Adrenal gland (tissue), 9 donors: ENCODE measurements at regions not wholly inside any gene's neighbourhood (a gene's known extent, or its start where the extent isn't known, plus 50 kb on each side); places are given as distances from the start of the nearest gene placed in this dataset.

ENCODE experiments used
- DNase-seq, 7 donors: peaks; one replicate each; pipeline ENCODE4 v3.0.0-alpha.2; 2019 to 2020
- H3K27ac ChIP-seq, 5 donors: fragments of 200-600 bp; sonication (generic) in 4 of 5; 1 replicate in 3 of 5; 2 replicates in 2 of 5; pipeline versions ENCODE4 v1.5.1 to v1.8.0; 2016 to 2020; ENCODE audit warnings: mild to moderate bottlenecking in 1 of 5
- H3K27me3 ChIP-seq: fragments of 200-600 bp; 2 replicates; pipeline ENCODE4 v1.8.0; 2021
- H3K36me3 ChIP-seq, 2 donors: fragments of 200-600 bp; replicated peaks in 1 of 2; 1 replicate in 1 of 2; 2 replicates in 1 of 2; pipeline versions ENCODE4 v1.5.1 to v1.8.0; 2018 to 2022
- H3K4me1 ChIP-seq, 2 donors: fragments of 200-600 bp; replicated peaks in 1 of 2; 1 replicate in 1 of 2; 2 replicates in 1 of 2; pipeline versions ENCODE4 v1.5.1 to v1.8.0; 2018 to 2021
- H3K4me3 ChIP-seq, 4 donors: fragments of 200-600 bp; sonication (generic) in 3 of 4; one replicate each; pipeline ENCODE4 v1.5.1; 2016 to 2018
- H3K9me3 ChIP-seq, 3 donors: fragments of 200-600 bp; sonication (generic) in 1 of 3; replicated peaks in 1 of 3; 1 replicate in 2 of 3; 2 replicates in 1 of 3; pipeline versions ENCODE4 v1.5.1 to v1.8.0; 2016 to 2021
- CTCF ChIP-seq, 6 experiments: fragments of 450-650 bp in 4 of 6; fragments of 200-600 bp in 2 of 6; sonication (generic) in 1 of 6; IDR thresholded peaks; 1 replicate in 5 of 6; 2 replicates in 1 of 6; pipeline versions ENCODE4 v1.5.1 to v1.8.0; 2016 to 2021; ENCODE audit warnings: antibody characterized with exemption in 6 of 6, mild to moderate bottlenecking in 2 of 6, moderate library complexity in 1 of 6
- POLR2A ChIP-seq, 2 donors: fragments of 450-650 bp; IDR thresholded peaks; one replicate each; pipeline ENCODE4 v1.6.1; 2017; ENCODE audit warnings: antibody characterized with exemption in 2 of 2, mild to moderate bottlenecking in 2 of 2, moderate library complexity in 1 of 2
- WGBS, 4 donors: extraction: QIAGEN DNeasy Blood & Tissue Kit in 2 of 4; methylation state at CpG; one replicate each; pipeline versions ENCODE4 v1.1.5 to v1.1.7; 2013 to 2017; 5-methylcytosine and 5-hydroxymethylcytosine counted together
- intact Hi-C, 2 donors: fragments of 100-400 bp; cut with DNase I; formaldehyde crosslinking; loops; one replicate each; pipeline versions ENCODE4 v1.14.1 to v1.15.0; 2022 to 2023
- donor health status: healthy with polysubstance abuse.
- donor health status: Bipolar disorder and iron deficiency.
- donor health status: DM: yes; HTN: yes; CAD: no.
- donor health status: DM: no; HTN: no; CAD: no.
- donor health status: DM: no; HTN: no; CAD: no.

- Histone ChIP-seq H3K9me3 (no peaks in the 10 kb centered on the region), H3K4me3 (no peak overlapping the region), H3K4me1 (peaks cover 0 to 9% of the 10 kb centered on the region in 2 donors), H3K36me3 (no peaks in the 10 kb centered on the region), H3K27ac (no peak overlapping the region), H3K27me3 (no peaks in the 10 kb centered on the region)
- WGBS, 4 donors: 79 to 82% (median 82%) methylated on average over 9 of the region's 9 CpGs
- DNase-seq: no peak
- no peak for TF ChIP-seq POLR2A (IDR thresholded peaks at IDR 0.05)
- no peak for TF ChIP-seq CTCF (IDR thresholded peaks at IDR 0.05)
- intact Hi-C loops: no loop called here
Measured at GRCh38 chr21:28233536-28234220, 759.0 kb downstream of the LTN1 start.

DNA sequence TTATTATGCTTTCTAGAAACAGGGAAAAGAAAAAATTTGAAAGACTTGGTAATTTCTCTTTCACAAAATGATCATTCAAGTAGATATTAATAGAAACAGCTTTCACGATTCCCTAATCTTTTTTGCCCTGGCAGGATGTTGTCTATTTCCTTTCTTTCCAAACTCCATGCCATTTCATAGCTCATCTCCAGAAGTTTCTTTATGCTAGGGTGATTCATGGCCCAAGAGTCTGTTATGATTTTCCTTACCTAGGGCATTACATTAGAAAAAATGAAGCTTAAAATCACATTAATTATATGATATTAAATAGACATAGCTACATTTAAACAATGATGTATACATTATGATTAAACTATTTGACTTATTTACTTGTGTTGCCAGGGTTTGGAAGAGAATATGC, 762.1 kb downstream of the LTN1 start:
- Histone ChIP-seq H3K36me3 (no peaks in the 10 kb centered on the region), H3K9me3 (no peaks in the 10 kb centered on the region), H3K4me1 (no peaks in the 10 kb centered on the region), H3K27ac (no peak overlapping the region), H3K4me3 (no peak overlapping the region), H3K27me3 (no peaks in the 10 kb centered on the region)
- WGBS, 4 donors: 14 to 24% (median 19%) methylated on average over 1 of the region's 1 CpG
- intact Hi-C loops: no loop called here
- no peak for DNase-seq
- no peak for TF ChIP-seq POLR2A (IDR thresholded peaks at IDR 0.05)
- TF ChIP-seq CTCF (IDR thresholded peaks at IDR 0.05): no peak

GRCh38 chr21:28229814-28230213, 762.9 kb downstream of the LTN1 start:
- Histone ChIP-seq H3K27me3 (no peaks in the 10 kb centered on the region), H3K4me1 (no peaks in the 10 kb centered on the region), H3K27ac (no peak overlapping the region), H3K36me3 (no peaks in the 10 kb centered on the region), H3K4me3 (no peak overlapping the region), H3K9me3 (no peaks in the 10 kb centered on the region)
- no peak for DNase-seq
- TF ChIP-seq CTCF (IDR thresholded peaks at IDR 0.05): no peak
- TF ChIP-seq POLR2A (IDR thresholded peaks at IDR 0.05): no peak
- intact Hi-C loops: no loop called here
- 55 to 63% (median 57%) methylated on average over 4 of the region's 4 CpGs for WGBS, 4 donors

DNA sequence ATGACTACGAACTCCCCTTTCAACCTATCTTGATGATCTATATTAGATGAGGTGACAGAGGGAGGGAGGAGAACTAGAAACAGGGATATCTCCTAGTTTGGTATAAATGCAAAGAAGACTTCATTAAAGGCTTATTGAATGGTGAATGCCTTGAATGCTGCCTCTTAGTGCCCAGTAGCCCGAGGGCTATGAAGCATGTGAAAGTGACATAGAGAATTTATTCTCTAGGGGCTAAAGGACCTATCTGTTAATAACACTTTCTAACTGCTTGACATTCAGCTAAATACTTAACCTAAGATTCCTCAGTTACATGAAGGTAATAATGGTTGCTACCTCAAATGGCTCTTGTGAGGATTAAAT, 764.1 kb downstream of the LTN1 start:
- Histone ChIP-seq H3K4me1 (no peaks in the 10 kb centered on the region), H3K27me3 (no peaks in the 10 kb centered on the region), H3K36me3 (no peaks in the 10 kb centered on the region), H3K9me3 (no peaks in the 10 kb centered on the region), H3K4me3 (no peak overlapping the region), H3K27ac (no peak overlapping the region)
- no peak for TF ChIP-seq CTCF (IDR thresholded peaks at IDR 0.05)
- no peak for TF ChIP-seq POLR2A (IDR thresholded peaks at IDR 0.05)
- no peak for DNase-seq
- intact Hi-C loops: no loop called here
- 68 to 87% (median 77%) methylated on average over 2 of the region's 2 CpGs for WGBS, 4 donors
